ENCODE measurements at regions not wholly inside any gene's neighbourhood (a gene's known extent, or its start where the extent isn't known, plus 50 kb on each side); places are given as distances from the start of the nearest gene placed in this dataset.
"Not testable (repeated sequence)": the region's sequence is repeated elsewhere in the genome, so short reads cannot be mapped to it uniquely, and the experiment has no call there.

- not testable (repeated sequence) for H3K27me3 ChIP-seq (ENCODE audit: control insufficient read depth, insufficient read depth, low read length); DNase-seq (ENCODE audit: low read depth in 4 of 6, low spot score in 6 of 6); H3K36me3 ChIP-seq (ENCODE audit: control insufficient read depth, insufficient read depth, low read length); H3K27ac ChIP-seq (ENCODE audit: low read depth, low read length); H3K4me3 ChIP-seq (ENCODE audit: low read depth, low read length); H3K9me3 ChIP-seq (ENCODE audit: control insufficient read depth, insufficient read depth, low read length); H3K4me1 ChIP-seq (ENCODE audit: control insufficient read depth, insufficient read depth, low read length)
- over 99% methylated on average over 30 of the region's 32 CpGs for WGBS (ENCODE audit: insufficient coverage)
These were observed 975.0 kb upstream of the NRXN1 start for GRCh38 chr2:52006821-52007366.

DNA sequence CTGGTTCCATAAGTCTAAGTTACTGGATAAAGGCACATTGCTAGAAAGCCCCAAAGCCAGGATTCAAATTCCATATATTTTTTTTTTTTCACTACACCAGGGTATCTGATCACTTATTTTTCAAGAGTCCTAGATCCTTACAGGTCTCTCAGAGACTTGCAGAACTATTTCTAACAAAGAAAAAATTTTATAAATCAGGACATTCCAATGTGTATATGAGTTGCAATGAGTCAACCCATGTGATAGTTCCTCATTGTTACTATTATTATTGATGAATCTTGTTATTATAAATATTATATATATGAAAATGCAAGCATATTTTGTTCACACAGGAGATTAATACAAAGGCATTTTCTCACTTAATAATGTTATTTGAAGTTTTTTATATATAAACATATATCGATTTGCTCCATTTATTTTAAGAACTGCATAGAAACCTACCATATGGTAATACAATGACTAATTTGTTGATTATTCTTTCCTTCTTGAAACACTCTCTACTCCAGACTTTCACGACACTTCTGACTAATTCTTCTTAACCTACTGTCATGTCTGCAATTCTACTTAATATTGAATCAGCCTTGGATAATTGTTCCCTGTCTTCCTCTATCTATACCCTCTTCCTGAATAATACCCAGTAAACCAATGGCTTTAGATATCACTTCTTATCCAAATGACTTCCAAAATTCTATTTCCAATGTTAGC lies 968.4 kb upstream of the NRXN1 start:
- Histone ChIP-seq H3K27ac (ENCODE audit: low read depth, low read length) (no peak overlapping the region), H3K4me3 (ENCODE audit: low read depth, low read length) (no peak overlapping the region), H3K36me3 (ENCODE audit: control insufficient read depth, insufficient read depth, low read length) (no peaks in the 10 kb centered on the region), H3K4me1 (ENCODE audit: control insufficient read depth, insufficient read depth, low read length) (no peaks in the 10 kb centered on the region), H3K9me3 (ENCODE audit: control insufficient read depth, insufficient read depth, low read length) (no peaks in the 10 kb centered on the region), H3K27me3 (ENCODE audit: control insufficient read depth, insufficient read depth, low read length) (no peaks in the 10 kb centered on the region)
- DNase-seq (ENCODE audit: low read depth in 4 of 6, low spot score in 6 of 6) = no peak
- WGBS (ENCODE audit: insufficient coverage) = 100% methylated on average over 1 of the region's 2 CpGs

DNA sequence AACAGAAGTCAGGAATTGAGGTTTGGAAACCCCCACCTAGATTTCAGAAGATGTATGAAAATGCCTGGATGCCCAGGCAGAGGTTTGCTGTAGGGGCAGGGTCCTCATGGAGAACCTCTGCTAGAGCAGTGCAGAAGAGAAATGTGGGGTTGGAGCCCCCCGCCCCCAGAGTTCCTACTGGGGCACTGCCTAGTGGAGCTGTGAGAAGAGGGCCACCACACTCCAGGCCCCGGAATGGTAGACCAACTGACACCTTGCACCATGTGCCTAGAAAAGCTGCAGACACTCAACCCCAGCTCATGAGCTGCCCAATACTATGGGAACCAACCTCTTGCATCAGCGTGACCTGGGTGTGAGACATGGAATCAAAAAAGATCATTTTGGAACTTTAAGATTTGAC lies 967.0 kb upstream of the NRXN1 start:
- no peak overlapping the region for H3K4me3 ChIP-seq (ENCODE audit: low read depth, low read length)
- WGBS (ENCODE audit: insufficient coverage) = 100% methylated on average over 3 of the region's 3 CpGs
- no peaks in the 10 kb centered on the region for H3K27me3 ChIP-seq (ENCODE audit: control insufficient read depth, insufficient read depth, low read length)
- H3K9me3 ChIP-seq (ENCODE audit: control insufficient read depth, insufficient read depth, low read length) = no peaks in the 10 kb centered on the region
- no peaks in the 10 kb centered on the region for H3K36me3 ChIP-seq (ENCODE audit: control insufficient read depth, insufficient read depth, low read length)
- no peak for DNase-seq (ENCODE audit: low read depth in 4 of 6, low spot score in 6 of 6)
- no peaks in the 10 kb centered on the region for H3K4me1 ChIP-seq (ENCODE audit: control insufficient read depth, insufficient read depth, low read length)
- no peak overlapping the region for H3K27ac ChIP-seq (ENCODE audit: low read depth, low read length)

DNA sequence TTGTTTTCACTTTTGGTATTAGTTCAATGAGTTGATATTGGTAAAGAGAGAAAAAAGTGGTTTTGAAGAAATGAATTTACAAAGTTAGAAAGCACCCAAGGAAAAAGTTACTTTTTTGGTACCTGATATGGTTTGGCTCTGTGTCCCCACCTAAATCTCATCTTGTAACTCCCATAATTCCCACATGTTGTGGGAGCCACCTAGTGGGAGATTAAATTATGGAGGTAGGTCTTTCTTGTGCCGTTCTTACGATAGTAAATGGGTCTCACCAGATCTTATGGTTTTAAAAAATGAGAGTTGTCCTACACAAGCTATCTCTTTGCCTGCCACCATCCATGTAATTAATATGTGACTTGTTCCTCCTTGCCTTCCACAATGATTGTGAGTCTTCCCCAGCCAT lies 965.6 kb upstream of the NRXN1 start:
- no peaks in the 10 kb centered on the region for H3K9me3 ChIP-seq (ENCODE audit: control insufficient read depth, insufficient read depth, low read length)
- no peaks in the 10 kb centered on the region for H3K27me3 ChIP-seq (ENCODE audit: control insufficient read depth, insufficient read depth, low read length)
- H3K36me3 ChIP-seq (ENCODE audit: control insufficient read depth, insufficient read depth, low read length) = no peaks in the 10 kb centered on the region
- no peaks in the 10 kb centered on the region for H3K4me1 ChIP-seq (ENCODE audit: control insufficient read depth, insufficient read depth, low read length)
- no peak overlapping the region for H3K4me3 ChIP-seq (ENCODE audit: low read depth, low read length)
- WGBS (ENCODE audit: insufficient coverage) = no CpG with 5 or more reads among the region's 2 CpGs
- H3K27ac ChIP-seq (ENCODE audit: low read depth, low read length) = no peak overlapping the region
- no peak for DNase-seq (ENCODE audit: low read depth in 4 of 6, low spot score in 6 of 6)

DNA sequence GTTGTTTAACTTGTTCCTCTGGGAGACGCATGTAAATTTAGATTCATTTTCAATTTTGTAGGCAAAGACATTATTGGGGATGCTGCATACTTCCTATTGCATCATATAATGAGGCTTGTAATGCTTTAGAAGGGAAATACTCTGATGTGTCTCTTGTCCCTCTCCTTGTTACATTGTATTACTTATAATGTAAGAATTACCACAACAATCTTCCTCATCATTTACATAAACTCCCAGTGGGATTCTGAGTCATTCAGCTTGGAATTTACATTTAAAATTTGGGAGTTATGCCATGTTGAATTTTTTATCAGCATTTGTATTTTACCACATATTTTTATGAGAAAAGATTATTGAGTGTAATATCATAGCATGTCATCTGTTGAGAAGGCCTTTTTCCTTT lies 963.4 kb upstream of the NRXN1 start:
- no peaks in the 10 kb centered on the region for H3K36me3 ChIP-seq (ENCODE audit: control insufficient read depth, insufficient read depth, low read length)
- no peaks in the 10 kb centered on the region for H3K4me1 ChIP-seq (ENCODE audit: control insufficient read depth, insufficient read depth, low read length)
- H3K9me3 ChIP-seq (ENCODE audit: control insufficient read depth, insufficient read depth, low read length) = no peaks in the 10 kb centered on the region
- no peak overlapping the region for H3K4me3 ChIP-seq (ENCODE audit: low read depth, low read length)
- no CpG with 5 or more reads among the region's 1 CpG for WGBS (ENCODE audit: insufficient coverage)
- no peak overlapping the region for H3K27ac ChIP-seq (ENCODE audit: low read depth, low read length)
- no peak for DNase-seq (ENCODE audit: low read depth in 4 of 6, low spot score in 6 of 6)
- H3K27me3 ChIP-seq (ENCODE audit: control insufficient read depth, insufficient read depth, low read length) = no peaks in the 10 kb centered on the region

GRCh38 chr2:51994123-51994763 lies 962.3 kb upstream of the NRXN1 start:
- Histone ChIP-seq H3K27me3 (ENCODE audit: control insufficient read depth, insufficient read depth, low read length) (no peaks in the 10 kb centered on the region), H3K36me3 (ENCODE audit: control insufficient read depth, insufficient read depth, low read length) (no peaks in the 10 kb centered on the region), H3K9me3 (ENCODE audit: control insufficient read depth, insufficient read depth, low read length) (no peaks in the 10 kb centered on the region), H3K4me3 (ENCODE audit: low read depth, low read length) (no peak overlapping the region), H3K4me1 (ENCODE audit: control insufficient read depth, insufficient read depth, low read length) (no peaks in the 10 kb centered on the region), H3K27ac (ENCODE audit: low read depth, low read length) (no peak overlapping the region)
- peak in 1 of 6 donors; percentile 24 for DNase-seq (ENCODE audit: low read depth in 4 of 6, low spot score in 6 of 6)
- WGBS (ENCODE audit: insufficient coverage) = 57% methylated on average over 1 of the region's 1 CpG

DNA sequence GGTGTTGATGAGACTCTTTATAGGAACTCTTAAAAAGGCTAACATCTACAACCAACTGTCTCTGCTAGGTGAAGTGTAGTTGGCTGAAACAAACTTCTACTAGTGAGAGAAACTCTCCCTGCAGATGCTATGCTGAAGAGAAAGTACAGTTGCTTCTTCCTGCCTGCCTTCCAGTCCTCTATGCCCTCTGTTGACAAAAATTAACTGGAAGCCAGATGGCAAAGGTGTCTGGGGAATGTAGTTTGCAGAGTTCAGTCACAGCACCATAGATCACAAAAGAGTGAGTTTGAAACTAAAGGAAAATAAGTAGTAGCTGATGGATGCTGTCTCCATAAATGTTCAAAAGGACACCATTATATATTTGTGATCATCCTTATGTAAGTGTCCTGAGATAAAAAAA lies 958.8 kb upstream of the NRXN1 start:
- DNase-seq (ENCODE audit: low read depth in 4 of 6, low spot score in 6 of 6) = no peak

GRCh38 chr2:51986101-51986500 lies 954.2 kb upstream of the NRXN1 start:
- Histone ChIP-seq H3K4me3 (ENCODE audit: low read depth, low read length) (no peak overlapping the region), H3K4me1 (ENCODE audit: control insufficient read depth, insufficient read depth, low read length) (no peaks in the 10 kb centered on the region), H3K27me3 (ENCODE audit: control insufficient read depth, insufficient read depth, low read length) (no peaks in the 10 kb centered on the region), H3K36me3 (ENCODE audit: control insufficient read depth, insufficient read depth, low read length) (no peaks in the 10 kb centered on the region), H3K27ac (ENCODE audit: low read depth, low read length) (no peak overlapping the region), H3K9me3 (ENCODE audit: control insufficient read depth, insufficient read depth, low read length) (peaks cover 1% of the 10 kb centered on the region)
- peak in 1 of 6 donors; percentile 84 for DNase-seq (ENCODE audit: low read depth in 4 of 6, low spot score in 6 of 6)
- no CpG with 5 or more reads among the region's 2 CpGs for WGBS (ENCODE audit: insufficient coverage)

More for the DNA sequence above, 958.8 kb upstream of the NRXN1 start:
- H3K27me3 ChIP-seq (ENCODE audit: control insufficient read depth, insufficient read depth, low read length) = no peaks in the 10 kb centered on the region
- H3K4me1 ChIP-seq (ENCODE audit: control insufficient read depth, insufficient read depth, low read length) = no peaks in the 10 kb centered on the region
- H3K9me3 ChIP-seq (ENCODE audit: control insufficient read depth, insufficient read depth, low read length) = no peaks in the 10 kb centered on the region
- no peak overlapping the region for H3K27ac ChIP-seq (ENCODE audit: low read depth, low read length)
- no peaks in the 10 kb centered on the region for H3K36me3 ChIP-seq (ENCODE audit: control insufficient read depth, insufficient read depth, low read length)
- H3K4me3 ChIP-seq (ENCODE audit: low read depth, low read length) = no peak overlapping the region

DNA sequence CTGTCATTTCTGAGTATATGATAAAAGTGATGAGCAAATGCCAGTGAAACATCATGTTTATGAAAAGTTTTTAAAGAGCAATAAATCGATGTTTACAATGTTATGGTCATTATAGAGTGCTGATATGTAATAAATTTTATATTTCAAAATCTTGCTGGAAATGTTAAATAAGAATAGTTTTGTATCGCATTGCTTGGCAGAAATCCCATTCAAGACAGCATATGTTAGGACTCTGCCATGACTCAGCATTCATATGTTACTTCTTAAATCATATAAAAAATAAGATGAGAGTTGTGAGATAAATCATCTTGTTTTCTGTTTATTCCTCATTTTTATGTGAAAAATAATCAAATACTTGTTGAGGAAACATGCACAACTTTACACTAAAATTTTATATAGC lies 949.9 kb upstream of the NRXN1 start:
- Histone ChIP-seq H3K27me3 (ENCODE audit: control insufficient read depth, insufficient read depth, low read length) (no peaks in the 10 kb centered on the region), H3K4me3 (ENCODE audit: low read depth, low read length) (no peak overlapping the region), H3K9me3 (ENCODE audit: control insufficient read depth, insufficient read depth, low read length) (peaks cover 1% of the 10 kb centered on the region), H3K4me1 (ENCODE audit: control insufficient read depth, insufficient read depth, low read length) (no peaks in the 10 kb centered on the region), H3K27ac (ENCODE audit: low read depth, low read length) (no peak overlapping the region), H3K36me3 (ENCODE audit: control insufficient read depth, insufficient read depth, low read length) (no peaks in the 10 kb centered on the region)
- peak in 1 of 6 donors; percentile 17 for DNase-seq (ENCODE audit: low read depth in 4 of 6, low spot score in 6 of 6)
- WGBS (ENCODE audit: insufficient coverage) = no CpG with 5 or more reads among the region's 2 CpGs

DNA sequence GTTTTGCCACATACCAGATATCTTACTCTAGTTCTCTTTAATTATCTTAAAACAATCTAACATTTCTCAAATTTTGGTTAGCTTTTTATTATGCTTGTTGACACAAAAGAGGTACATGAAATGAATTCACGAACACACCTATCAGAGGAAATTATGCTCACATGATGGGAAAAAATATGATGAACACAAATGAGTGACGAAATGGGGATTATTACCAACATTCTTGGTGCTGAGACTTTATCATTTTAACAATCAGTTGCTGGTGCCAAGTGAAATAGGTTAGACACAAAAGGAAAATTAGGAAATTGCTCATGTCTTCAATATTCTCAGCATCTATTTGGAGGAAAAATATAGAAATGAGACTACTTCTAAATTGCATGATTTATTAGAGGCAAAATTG lies 944.7 kb upstream of the NRXN1 start:
- Histone ChIP-seq H3K4me3 (ENCODE audit: low read depth, low read length) (no peak overlapping the region), H3K27me3 (ENCODE audit: control insufficient read depth, insufficient read depth, low read length) (no peaks in the 10 kb centered on the region), H3K9me3 (ENCODE audit: control insufficient read depth, insufficient read depth, low read length) (no peaks in the 10 kb centered on the region), H3K4me1 (ENCODE audit: control insufficient read depth, insufficient read depth, low read length) (no peaks in the 10 kb centered on the region), H3K36me3 (ENCODE audit: control insufficient read depth, insufficient read depth, low read length) (no peaks in the 10 kb centered on the region), H3K27ac (ENCODE audit: low read depth, low read length) (no peak overlapping the region)
- no CpG with 5 or more reads among the region's 2 CpGs for WGBS (ENCODE audit: insufficient coverage)
- no peak for DNase-seq (ENCODE audit: low read depth in 4 of 6, low spot score in 6 of 6)
